Muscle layer of duodenum (tissue), 2 donors: ENCODE measurements at regions not wholly inside any gene's neighbourhood (a gene's known extent, or its start where the extent isn't known, plus 50 kb on each side); places are given as distances from the start of the nearest gene placed in this dataset.
A peak's percentile ranks its signal among the peaks of the same experiment; 100 is the strongest.

Experiments
- H3K27ac ChIP-seq: one replicate; pipeline ENCODE4 v1.7.0; 2013; ENCODE audit warnings: mild to moderate bottlenecking, low read length
- H3K27me3 ChIP-seq: one replicate; pipeline ENCODE4 v1.7.0; 2013; ENCODE audit warnings: low read depth, mild to moderate bottlenecking, control low read depth, low read length
- H3K36me3 ChIP-seq, 2 donors: one replicate each; pipeline ENCODE4 v1.7.0; 2013; ENCODE audit warnings: low read length in 2 of 2, control low read depth in 1 of 2, mild to moderate bottlenecking in 1 of 2; ENCODE audit not compliant: insufficient read depth in 2 of 2, control insufficient read depth in 1 of 2
- H3K4me1 ChIP-seq, 2 donors: one replicate each; pipeline ENCODE4 v1.7.0; 2013; ENCODE audit warnings: low read length in 2 of 2, mild to moderate bottlenecking in 2 of 2, control low read depth in 1 of 2, moderate library complexity in 1 of 2; ENCODE audit not compliant: insufficient read depth in 2 of 2, control insufficient read depth in 1 of 2
- H3K4me3 ChIP-seq, 2 donors: one replicate each; pipeline ENCODE4 v1.7.0; 2013; ENCODE audit warnings: low read length in 2 of 2, low read depth in 1 of 2, mild to moderate bottlenecking in 1 of 2
- H3K9me3 ChIP-seq, 2 donors: one replicate each; pipeline ENCODE4 v1.7.0; 2013; ENCODE audit warnings: low read length in 2 of 2, control low read depth in 1 of 2, mild to moderate bottlenecking in 1 of 2; ENCODE audit not compliant: control insufficient read depth in 1 of 2
- donor health status: healthy.

DNA sequence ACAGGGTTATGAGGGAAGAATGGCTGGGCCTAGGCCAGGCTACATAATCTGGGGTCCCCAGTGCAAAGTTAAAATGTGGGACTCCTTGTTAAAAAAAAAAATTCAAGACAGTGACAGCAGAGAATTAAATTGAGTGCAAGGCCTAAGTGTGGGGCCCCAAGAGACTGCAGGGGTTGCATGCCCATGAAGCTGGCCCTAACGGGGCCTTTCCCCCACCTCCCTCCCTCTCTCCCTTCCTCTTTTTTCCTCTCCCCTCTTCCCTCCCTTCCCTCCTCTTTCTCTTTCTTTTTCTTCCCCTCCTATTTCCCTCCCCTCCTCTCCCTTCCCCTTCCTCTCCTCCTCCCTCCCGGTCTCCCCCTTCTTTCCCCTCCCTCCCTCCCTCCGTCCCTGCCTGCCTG is 266.7 kb downstream of the LMO4 start:
- peak overlapping the region; percentile 39 for H3K27ac ChIP-seq
- H3K9me3 ChIP-seq, result no peaks in the 10 kb centered on the region

DNA sequence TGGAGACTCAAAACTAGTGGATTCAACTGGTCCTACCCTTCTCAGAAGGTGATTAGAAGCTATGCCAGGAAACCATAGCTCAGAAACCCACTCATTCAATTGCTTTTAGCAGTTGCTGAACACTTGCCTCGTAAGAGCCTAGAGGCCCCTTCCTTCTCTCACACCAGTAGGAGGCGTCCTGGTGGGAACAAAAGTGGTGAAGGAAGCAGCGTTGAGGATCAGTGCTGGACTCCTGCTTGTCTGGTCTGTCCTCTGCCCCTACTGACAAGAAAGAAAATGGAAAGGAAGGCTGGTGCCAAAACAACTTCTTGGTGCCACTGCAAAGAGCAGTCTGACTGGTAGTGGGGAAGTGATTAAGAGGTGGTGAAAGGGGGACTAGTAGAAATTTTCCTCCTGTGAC is 269.7 kb downstream of the LMO4 start:
- Histone ChIP-seq H3K4me1 (peaks cover 9 to 24% of the 10 kb centered on the region in 2 donors), H3K4me3 (no peak overlapping the region), H3K36me3 (no peaks in the 10 kb centered on the region), H3K27me3 (no peaks in the 10 kb centered on the region), H3K9me3 (no peaks in the 10 kb centered on the region), H3K27ac (no peak overlapping the region)

More for the DNA sequence above, 266.7 kb downstream of the LMO4 start:
- H3K4me3 ChIP-seq, result peak overlapping the region in 1 of 2 donors; percentile 9
- no peaks in the 10 kb centered on the region for H3K36me3 ChIP-seq
- H3K4me1 ChIP-seq, result peaks cover 9 to 27% of the 10 kb centered on the region in 2 donors
- H3K27me3 ChIP-seq, result no peaks in the 10 kb centered on the region

DNA sequence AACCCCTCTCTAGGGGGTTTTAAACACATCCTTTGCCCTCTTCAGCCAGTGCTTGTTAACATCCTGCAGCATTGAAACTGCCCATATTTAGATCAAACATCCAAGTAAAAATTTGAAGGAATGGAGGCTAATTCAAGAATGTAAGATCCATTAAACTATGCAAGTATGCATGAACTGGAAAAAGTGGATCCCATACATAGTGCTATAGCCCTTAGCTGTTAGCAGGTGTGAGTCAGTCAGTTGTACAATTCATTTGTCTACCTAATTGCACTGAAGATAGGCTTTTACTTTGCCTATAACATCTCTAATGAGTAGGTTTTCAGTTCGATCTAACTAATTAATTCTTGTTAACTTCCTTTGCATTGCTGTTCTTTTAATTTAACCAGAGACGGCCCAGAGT is 270.9 kb downstream of the LMO4 start:
- H3K36me3 ChIP-seq, result no peaks in the 10 kb centered on the region
- H3K4me1 ChIP-seq, result peaks cover 9 to 20% of the 10 kb centered on the region in 2 donors
- no peak overlapping the region for H3K27ac ChIP-seq
- no peaks in the 10 kb centered on the region for H3K9me3 ChIP-seq
- no peak overlapping the region for H3K4me3 ChIP-seq
- H3K27me3 ChIP-seq, result no peaks in the 10 kb centered on the region

DNA sequence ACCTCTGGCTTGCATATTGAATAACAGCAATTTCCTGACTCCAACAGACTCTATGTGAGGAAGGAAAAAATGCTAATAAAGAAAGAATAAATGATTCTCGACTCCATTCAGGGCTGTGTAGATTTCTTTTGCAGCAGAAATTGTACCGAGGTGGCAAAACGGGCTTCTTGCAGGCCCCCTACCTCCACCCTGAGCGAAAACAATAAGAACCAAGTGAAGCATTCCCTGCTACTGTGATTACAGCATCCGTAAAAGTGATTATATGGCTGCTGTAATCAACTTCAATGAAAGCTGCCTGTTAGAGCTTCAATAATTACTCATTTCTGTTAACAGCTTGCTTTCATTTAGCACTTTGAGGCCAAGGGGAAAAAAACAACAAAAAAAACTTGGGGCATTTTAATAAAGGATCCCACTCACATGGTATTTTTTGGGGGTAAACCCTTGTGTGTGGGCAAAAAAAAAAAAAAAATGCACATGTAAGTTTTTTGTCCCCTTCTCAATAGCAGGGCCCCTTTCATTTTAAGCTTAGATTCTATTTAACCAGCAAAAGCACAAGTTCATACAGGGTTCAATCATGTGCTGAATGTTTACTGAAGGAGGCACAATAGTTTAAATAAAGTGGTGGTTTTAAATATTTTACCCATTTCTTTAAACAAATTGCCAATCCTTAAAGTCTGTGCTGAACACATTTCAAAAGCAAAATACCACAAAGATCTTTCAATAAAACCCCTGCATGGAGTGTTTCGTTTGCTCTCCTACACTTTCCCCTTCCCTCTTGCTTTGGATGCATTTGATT is 271.6 kb downstream of the LMO4 start:
- Histone ChIP-seq H3K4me3 (no peak overlapping the region), H3K36me3 (no peaks in the 10 kb centered on the region), H3K4me1 (peaks cover 2 to 13% of the 10 kb centered on the region in 2 donors), H3K27ac (no peak overlapping the region), H3K27me3 (no peaks in the 10 kb centered on the region), H3K9me3 (no peaks in the 10 kb centered on the region)

DNA sequence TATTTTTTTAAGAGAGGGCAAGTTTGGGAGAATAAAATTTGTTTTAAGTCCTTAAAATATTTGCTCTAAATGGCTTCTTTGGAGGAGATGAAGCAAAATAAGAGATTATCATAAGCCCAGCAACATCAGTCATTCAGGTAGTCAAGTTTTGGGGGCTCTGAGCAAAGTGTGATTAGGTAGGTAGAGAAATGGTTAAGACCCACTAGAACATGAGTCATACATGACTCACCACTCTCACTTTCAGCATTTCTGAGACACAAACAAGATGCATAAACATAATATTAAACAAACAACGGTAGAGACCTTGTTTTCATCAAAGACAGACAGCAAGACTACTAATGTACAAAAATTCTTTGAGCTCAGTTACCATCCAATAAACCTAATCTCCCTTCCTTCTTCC is 272.2 kb downstream of the LMO4 start:
- H3K4me1 ChIP-seq, result peaks cover 0 to 11% of the 10 kb centered on the region in 2 donors

DNA sequence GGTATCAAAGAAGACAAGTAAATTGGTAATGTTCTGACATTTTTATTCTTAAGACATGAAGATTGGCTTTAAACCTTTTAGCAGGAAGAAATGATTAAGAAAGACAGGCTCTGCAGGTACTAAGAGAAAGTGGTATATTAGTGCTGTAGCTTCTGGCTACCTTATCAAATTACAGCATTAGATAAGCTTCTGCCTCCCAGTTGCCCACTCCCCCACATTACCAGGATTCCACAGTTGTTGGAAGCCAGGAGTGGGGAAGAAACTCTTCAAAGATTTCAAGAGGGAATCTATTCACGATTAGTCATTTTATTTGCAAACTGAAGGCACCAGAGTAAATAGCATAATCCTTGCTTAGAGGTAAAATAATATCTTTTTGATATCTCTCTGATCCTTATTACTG is 274.9 kb downstream of the LMO4 start:
- Histone ChIP-seq H3K4me3 (no peak overlapping the region), H3K36me3 (no peaks in the 10 kb centered on the region), H3K27me3 (no peaks in the 10 kb centered on the region)

More for the DNA sequence above, 272.2 kb downstream of the LMO4 start:
- no peaks in the 10 kb centered on the region for H3K36me3 ChIP-seq
- no peaks in the 10 kb centered on the region for H3K27me3 ChIP-seq
- H3K9me3 ChIP-seq, result peaks cover 0 to 3% of the 10 kb centered on the region in 2 donors
- H3K27ac ChIP-seq, result no peak overlapping the region
- no peak overlapping the region for H3K4me3 ChIP-seq

DNA sequence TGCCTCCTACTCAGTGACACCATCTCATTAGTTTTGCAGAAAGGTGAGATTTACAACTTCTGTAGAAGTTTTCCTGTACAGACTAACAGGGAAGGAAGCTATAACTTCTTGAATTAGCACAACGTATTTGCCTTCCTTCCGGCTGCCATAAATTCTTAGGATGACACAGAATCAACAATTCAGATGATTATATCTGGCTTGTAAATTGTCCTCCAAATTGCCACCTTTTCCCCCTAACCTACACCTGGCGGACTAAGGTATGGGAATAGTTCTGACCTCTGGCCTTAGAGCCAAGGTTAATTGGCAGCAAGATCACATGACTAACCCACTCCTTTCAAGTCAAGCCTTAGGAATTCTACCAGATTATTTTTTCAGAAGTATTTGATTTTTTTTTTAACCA is 284.3 kb downstream of the LMO4 start:
- Histone ChIP-seq H3K27me3 (no peaks in the 10 kb centered on the region), H3K27ac (no peak overlapping the region), H3K9me3 (no peaks in the 10 kb centered on the region)

More for the DNA sequence above, 274.9 kb downstream of the LMO4 start:
- Histone ChIP-seq H3K4me1 (peaks cover 0 to 11% of the 10 kb centered on the region in 2 donors), H3K27ac (no peak overlapping the region), H3K9me3 (peaks cover 0 to 3% of the 10 kb centered on the region in 2 donors)

DNA sequence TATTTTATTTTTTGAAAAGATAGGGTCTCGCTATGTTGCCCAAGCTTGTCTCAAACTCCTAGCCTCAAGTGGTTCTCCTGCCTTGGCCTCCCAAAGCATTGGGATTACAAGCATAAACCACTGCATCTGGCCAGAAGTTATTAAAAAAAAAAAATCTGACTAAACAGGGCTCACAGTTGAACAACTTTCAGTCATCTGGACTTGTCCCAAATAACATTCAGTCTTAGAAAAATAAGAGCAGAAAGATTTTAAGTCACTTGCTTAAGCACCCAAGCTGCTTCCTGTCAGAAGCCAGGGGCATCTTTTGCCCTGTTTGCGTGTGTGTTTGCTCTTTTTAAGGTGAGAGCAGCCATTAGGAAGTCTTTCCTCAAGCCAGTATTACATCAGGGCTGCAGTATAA is 286.8 kb downstream of the LMO4 start:
- no peak overlapping the region for H3K4me3 ChIP-seq
- no peaks in the 10 kb centered on the region for H3K36me3 ChIP-seq
- no peaks in the 10 kb centered on the region for H3K27me3 ChIP-seq
- H3K9me3 ChIP-seq, result no peaks in the 10 kb centered on the region
- no peak overlapping the region for H3K27ac ChIP-seq
- no peaks in the 10 kb centered on the region for H3K4me1 ChIP-seq

More for the DNA sequence above, 284.3 kb downstream of the LMO4 start:
- Histone ChIP-seq H3K4me3 (no peak overlapping the region), H3K4me1 (no peaks in the 10 kb centered on the region), H3K36me3 (no peaks in the 10 kb centered on the region)

DNA sequence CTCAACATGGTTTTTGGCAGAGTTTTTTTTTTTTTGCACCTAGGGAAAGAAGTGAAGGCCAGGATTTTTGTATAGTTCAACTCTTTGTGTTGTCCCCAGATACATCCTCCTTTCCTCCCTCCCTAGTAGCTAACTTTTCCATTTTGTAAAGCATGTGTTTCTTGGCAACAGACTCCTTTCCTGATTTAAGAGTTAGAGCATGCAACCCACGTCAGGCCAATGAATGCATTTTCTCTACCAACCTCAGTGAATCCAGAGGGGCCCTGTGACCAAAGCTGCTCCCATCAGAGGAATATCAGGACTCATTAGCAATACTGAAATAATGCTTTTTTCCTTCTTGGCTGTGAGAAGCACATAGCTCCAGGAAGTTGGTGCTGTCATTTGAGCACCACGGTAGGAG is 287.2 kb downstream of the LMO4 start:
- no peaks in the 10 kb centered on the region for H3K9me3 ChIP-seq
- H3K4me3 ChIP-seq, result no peak overlapping the region
- H3K4me1 ChIP-seq, result no peaks in the 10 kb centered on the region
- H3K27ac ChIP-seq, result no peak overlapping the region
- no peaks in the 10 kb centered on the region for H3K36me3 ChIP-seq
- H3K27me3 ChIP-seq, result no peaks in the 10 kb centered on the region

DNA sequence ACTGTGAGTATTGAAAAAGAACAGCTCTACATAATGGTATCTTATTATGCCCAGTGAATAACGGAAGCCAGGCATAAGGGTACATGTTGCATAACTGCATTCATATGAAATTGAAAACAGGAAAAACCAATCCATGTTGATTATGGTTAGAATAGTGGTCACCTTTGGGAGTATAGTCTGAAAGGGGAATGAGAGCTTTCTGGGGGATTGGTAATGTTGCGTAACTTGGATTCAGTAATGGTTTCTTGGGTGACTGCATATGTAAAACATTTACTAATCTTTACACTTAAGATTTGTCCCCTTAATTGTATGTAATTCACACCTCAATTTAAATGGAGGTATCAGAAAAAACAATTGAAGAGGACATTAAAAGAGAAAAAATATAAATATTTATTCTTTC is 292.1 kb downstream of the LMO4 start:
- no peak overlapping the region for H3K4me3 ChIP-seq
- H3K36me3 ChIP-seq, result no peaks in the 10 kb centered on the region
- H3K27ac ChIP-seq, result no peak overlapping the region
- no peaks in the 10 kb centered on the region for H3K27me3 ChIP-seq
- no peaks in the 10 kb centered on the region for H3K4me1 ChIP-seq
- H3K9me3 ChIP-seq, result no peaks in the 10 kb centered on the region

DNA sequence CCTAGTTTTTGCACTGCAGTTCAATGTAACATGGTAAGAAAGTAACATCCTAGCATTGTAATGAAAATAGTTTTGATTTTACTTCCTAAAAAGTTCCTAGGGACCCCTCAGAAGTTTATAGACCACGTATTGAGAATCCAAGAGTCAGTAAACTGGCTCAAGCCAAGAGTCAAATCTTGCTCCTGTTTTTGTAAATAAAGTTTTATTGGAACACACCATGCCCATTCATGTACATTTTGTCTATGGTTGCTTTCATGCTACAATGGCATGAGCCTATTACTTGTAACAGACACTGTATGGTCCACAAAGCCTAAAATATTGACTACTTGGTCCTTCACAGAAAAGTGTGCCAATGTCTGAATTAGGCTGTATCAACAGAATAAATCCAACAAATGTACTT is 301.0 kb downstream of the LMO4 start:
- Histone ChIP-seq H3K4me3 (no peak overlapping the region), H3K4me1 (no peaks in the 10 kb centered on the region), H3K36me3 (no peaks in the 10 kb centered on the region), H3K27ac (no peak overlapping the region), H3K27me3 (no peaks in the 10 kb centered on the region), H3K9me3 (no peaks in the 10 kb centered on the region)

DNA sequence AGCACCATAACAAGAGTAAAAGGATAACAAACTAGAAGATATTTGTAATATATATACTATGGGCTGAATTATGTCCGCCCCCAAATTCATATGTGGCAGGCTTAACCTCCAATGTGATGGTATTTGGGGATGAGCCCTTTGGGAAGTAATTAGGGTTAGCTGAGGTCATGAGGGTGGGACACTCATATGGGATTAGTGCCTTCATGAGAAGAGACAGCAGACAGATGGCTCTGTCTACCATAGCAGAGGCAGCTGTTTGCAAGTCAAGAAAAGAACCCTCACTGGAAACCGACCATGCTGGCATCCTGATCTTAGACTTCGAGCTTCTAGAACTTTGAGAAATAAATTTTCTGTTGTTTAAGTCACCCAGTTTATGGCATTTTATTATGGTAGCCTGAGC is 303.6 kb downstream of the LMO4 start:
- H3K27me3 ChIP-seq, result no peaks in the 10 kb centered on the region
- H3K9me3 ChIP-seq, result peaks cover 0 to 4% of the 10 kb centered on the region in 2 donors
- H3K4me1 ChIP-seq, result no peaks in the 10 kb centered on the region
- no peak overlapping the region for H3K27ac ChIP-seq
- H3K36me3 ChIP-seq, result no peaks in the 10 kb centered on the region
- H3K4me3 ChIP-seq, result no peak overlapping the region
